NCI-H748 (cell line): ENCODE measurements at regions not wholly inside any gene's neighbourhood (a gene's known extent, or its start where the extent isn't known, plus 50 kb on each side); places are given as distances from the start of the nearest gene placed in this dataset.

Experiments
- DNase-seq: peaks from one replicate; lab custom pipeline; 2025; ENCODE audit not compliant: unreplicated experiment; lab: John Stamatoyannopoulos, UW

- DNase-seq: no peak
Measured at GRCh38 chr2:236743921-236744280, 174.3 kb downstream of the ACKR3 start.

DNA sequence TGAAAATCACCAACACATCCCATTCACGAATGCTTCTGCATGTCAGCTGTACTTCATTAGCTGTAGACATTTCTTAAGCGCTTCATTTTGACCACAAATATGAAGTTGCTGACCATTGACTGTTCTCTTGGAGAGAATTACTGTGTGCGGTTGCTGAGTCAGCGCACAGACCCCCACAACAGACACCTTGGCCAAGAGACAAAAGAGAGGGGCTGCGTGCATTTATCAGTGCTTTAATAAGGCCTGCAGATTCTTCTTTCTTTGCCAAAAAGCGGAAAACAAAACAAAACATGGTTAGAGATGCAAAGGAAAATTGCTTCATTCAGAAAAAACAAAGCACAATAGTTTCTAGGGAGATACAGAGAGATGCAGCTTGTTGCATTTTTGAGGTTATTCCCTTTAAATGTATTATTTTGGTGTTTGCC, 174.7 kb downstream of the ACKR3 start:
- DNase-seq: no peak

- DNase-seq: no peak
Measured at GRCh38 chr2:236744716-236745115, 175.1 kb downstream of the ACKR3 start.

DNA sequence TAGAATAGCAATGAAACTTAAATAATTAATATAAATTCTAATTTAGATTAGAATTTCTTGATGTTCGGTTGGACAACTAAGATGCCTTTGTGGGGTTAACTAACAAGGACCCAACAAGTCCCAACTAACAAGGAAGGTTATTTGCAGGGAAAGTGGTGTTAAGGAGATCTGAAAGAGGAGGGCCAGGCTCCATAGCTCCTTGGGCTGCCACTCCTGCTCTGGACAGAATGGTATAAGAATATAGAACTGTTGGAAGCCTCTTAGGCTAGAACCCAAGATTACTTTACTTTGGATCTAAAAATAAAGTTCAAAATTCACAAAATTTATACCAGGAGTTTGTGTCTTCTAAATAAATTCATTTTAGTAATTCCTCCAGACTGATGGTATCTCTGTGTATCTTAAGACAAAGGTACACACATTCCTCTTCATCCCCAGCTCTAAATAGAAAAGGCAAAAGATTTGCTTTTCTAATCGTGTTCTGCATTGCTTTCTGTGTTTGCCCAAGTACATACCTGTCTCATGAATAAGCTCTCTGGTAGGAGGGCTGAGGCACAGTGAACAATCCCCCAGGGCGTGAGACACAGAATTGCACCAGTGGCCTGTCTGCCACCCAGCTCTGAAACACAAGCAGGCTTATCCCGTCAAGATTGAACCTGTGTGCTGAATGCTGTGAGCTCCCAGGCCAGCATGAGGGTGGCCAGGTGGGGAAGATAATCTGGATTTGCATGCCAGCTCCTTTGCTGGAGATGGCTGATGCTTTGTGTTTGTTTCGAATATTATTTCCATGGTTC, 176.0 kb downstream of the ACKR3 start:
- DNase-seq: no peak

GRCh38 chr2:236746833-236747232, 177.2 kb downstream of the ACKR3 start:
- no peak for DNase-seq

GRCh38 chr2:236747426-236747825, 177.8 kb downstream of the ACKR3 start:
- no peak for DNase-seq

DNA sequence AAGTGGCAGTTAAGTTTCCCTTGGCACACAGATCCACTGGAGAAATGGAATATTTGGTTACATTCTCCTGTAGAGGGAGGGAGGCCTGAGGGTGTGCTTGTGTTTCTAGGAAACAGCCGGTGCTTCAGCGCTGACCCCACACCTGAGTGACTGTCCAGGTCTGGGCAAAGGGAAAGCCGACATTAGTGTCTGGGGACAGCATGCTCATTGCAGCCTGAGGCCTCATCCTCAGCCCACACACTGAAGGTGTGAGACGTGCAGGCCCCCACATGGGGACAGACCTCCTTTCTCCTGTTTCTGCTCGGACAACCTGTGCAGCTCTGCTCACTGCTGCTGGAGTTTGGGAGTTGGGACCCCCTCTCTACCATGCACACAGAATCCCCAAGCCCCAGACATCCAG, 178.3 kb downstream of the ACKR3 start:
- no peak for DNase-seq

- DNase-seq: no peak
Measured at GRCh38 chr2:236748385-236748784, 178.8 kb downstream of the ACKR3 start.

DNA sequence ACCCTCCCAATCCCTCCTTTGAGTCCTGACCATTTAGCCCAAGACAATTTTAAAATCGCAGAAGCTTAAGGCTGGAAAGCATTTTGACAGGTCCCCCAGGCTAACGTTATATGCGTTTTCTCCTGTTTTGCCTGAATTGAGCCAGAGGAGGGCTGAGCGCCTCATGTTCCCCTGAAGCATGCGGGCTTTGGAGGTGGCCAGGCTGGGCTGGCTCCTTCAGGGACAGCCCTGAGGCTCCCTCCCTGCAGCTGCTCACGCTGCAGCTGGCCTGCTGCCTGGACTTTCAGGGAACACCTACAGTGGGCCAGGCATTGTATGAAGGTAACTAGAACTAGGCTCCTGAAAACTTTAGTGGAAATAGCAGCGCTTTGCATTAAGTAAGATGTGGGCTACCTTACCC, 179.2 kb downstream of the ACKR3 start:
- no peak for DNase-seq

DNA sequence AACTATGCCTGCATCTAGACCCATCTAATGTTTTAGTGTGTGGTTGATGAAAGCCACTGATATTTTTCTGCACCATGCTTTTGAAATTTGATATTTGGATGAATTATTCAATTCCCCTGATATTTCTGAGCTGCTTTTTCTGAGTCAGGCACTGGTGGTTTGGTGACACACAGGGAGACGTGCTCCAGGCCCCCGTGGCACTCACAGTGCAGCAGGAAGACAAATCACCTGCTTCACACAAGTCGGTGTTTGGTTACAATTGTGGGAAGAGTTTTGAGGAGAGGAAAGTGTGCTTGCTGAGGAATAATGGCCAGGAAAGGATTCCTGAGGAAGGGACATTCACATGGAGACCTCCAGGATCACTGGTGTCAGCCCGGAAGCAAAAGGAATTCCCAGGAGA, 179.7 kb downstream of the ACKR3 start:
- DNase-seq: no peak

- no peak for DNase-seq
Measured at GRCh38 chr2:236752096-236752495, 182.5 kb downstream of the ACKR3 start.

DNA sequence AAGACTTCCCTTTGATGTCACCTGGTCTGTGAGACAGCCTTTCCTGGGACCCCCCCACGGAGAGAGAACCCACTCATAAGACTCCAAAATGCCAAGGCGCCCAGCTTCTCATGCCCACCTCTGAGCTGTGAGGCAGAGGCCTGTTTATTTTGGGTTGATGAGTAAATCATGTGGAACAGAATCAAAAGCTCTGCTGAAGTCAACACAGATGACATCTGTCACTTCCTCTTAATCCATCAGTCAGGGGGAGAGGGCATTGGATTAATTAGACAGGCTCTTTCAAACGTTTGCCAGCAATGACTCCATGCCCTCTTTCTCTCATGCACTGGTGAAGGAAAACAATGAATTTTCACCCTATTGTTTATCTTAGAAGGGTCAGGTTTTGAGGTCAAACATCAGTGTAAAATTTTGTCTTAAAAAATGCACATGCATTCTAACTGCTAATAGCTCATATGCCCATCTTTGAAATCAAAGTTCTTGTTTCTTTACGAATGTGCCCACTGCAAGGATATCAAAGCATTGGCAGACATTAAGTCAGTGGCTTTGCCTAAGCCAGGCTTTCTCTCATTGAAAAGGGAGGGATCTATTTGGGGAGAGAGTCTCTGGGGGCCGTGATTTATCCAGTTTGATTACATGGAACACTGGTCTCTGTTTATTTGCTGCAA, 184.1 kb downstream of the ACKR3 start:
- peak; percentile 36 for DNase-seq

DNA sequence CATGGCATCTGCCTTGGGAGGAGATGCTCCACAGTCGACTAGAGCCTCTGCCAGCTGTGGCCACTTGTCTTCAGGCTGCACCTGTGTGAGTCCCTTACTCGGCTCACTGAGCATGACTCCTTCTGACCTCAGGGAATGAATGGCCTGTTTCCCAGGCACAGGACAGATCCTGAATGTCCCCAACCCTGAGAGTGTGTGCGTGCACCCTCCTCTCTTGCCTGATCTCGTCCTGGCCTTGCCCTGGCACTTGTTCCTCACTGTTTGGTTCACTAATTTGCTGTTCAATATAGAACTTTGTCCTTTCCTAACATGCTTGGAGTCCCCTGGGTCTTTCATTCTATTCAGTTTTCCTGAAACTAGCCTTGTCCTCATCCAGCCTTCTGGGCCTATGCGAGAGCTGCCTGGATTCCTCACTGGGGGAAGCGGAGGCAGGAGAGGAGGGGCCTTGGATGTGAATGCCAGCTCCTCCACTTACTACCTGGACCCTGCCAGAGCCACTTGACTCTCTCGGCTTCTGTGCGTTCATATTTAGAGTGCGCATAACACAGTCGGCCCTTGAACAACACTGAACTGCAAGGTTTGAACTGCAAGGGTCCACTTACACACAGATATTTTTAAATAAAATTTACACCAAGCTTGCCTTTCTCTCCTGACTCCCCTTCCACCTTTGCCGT, 184.8 kb downstream of the ACKR3 start:
- no peak for DNase-seq

- no peak for DNase-seq
Measured at GRCh38 chr2:236755278-236755840, 185.7 kb downstream of the ACKR3 start.

- DNase-seq: no peak
Measured at GRCh38 chr2:236758406-236758805, 188.8 kb downstream of the ACKR3 start.

GRCh38 chr2:236760246-236760645, 190.6 kb downstream of the ACKR3 start:
- no peak for DNase-seq

DNA sequence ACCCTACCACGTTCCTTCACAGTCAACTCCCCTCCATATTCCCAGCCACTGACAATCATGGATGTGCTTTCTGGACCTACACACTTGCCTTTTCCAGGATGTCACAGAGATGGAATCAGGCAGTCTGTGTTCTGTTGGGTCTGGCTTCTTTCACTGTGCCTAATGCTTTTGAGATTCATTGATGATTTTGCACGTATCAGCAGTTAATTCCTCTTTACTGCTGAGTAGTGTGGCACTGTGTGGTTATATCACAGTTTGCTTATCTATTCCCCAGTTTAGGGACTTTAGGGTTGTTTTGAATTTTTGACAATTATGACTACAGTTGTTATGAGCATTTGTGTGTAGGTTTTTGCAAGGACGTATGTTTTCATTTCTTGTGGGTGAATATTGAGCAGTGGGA, 191.7 kb downstream of the ACKR3 start:
- DNase-seq: no peak

DNA sequence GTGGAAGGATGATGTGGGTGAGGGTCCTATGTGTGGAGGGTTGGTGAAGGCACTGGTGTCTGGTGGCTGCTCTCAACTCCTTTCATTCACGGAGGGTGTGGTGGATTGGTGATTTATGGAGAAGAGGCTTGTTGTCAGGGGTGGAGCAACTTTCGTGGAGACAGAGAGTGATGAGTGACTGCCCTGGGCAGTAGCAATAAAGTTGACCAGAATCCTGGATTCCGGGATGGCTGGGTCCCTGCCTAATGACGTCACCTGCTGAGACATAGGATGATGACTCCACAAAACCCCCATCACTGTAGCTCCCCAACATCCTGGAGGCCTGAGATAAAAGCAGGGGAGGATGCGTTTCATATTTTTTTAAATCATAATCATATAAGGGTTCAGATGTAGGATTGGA, 193.0 kb downstream of the ACKR3 start:
- DNase-seq: no peak

DNA sequence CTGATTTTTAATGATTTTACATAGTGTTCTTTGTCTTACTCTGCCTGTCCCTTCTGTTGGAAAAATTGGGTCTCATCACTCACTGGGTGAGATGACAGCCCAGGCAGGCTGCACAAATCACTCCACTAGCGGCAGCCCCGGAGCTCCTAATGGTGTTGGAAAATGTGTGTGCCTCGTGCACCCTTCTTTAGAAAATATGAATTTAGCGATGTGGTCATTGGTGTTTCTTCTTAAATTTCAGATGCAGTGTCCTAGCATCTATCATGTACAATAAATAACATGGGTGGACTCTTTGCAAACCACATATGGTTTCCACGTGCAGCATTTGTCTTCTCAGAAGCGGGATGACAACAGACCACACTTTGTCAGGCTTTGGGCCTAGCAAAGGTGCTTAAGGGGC, 194.2 kb downstream of the ACKR3 start:
- no peak for DNase-seq

- DNase-seq: no peak
Measured at GRCh38 chr2:236764716-236765115, 195.1 kb downstream of the ACKR3 start.

GRCh38 chr2:236765478-236765877, 195.9 kb downstream of the ACKR3 start:
- peak; percentile 7 for DNase-seq

GRCh38 chr2:236766850-236767249, 197.2 kb downstream of the ACKR3 start:
- DNase-seq: no peak
